ENCODE measurements at regions not wholly inside any gene's neighbourhood (a gene's known extent, or its start where the extent isn't known, plus 50 kb on each side); places are given as distances from the start of the nearest gene placed in this dataset.

DNA sequence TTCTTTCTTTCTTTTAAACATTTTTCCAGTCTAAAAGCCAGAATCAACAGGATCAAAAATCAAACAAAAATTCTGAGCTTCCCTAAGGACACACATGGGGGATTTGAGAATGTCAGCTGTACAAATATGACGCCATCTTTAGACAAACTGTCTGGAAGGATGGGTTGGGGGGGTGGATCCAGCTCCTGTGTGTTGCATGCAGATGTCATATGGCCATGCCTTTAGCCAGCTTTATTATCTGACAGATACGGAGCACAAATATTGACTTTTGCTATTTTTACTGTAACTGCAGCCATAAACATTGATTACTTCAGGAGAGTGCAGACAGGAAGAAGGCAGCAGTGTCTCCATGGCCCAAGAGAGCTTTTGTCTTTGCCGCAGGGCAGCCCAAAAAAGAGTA is 279.4 kb upstream of the ELAC2 start:
- no peaks in the 10 kb centered on the region for H3K27me3 ChIP-seq
- DNase-seq: no peak

DNA sequence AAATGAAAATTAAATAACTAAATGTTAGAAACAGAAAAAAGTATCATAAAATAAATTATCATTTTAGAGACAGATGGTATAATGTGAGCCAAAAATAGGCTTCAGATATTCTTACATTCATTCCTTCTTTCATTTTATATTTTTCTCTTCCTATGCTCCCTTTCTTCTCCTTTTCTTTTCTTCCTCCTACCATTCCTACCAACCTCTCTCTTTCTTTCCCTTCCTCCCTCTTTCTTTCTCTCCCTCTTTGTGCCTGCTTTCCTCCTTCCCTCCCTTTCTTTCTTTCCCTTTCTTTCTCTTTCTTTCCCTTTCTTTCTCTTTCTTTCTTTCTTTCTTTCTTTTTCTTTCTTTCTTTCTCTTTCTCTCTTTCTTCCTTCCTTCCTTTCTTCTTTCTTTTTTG is 275.6 kb upstream of the ELAC2 start:
- H3K27me3 ChIP-seq: no peaks in the 10 kb centered on the region
- H3K36me3 ChIP-seq: no peaks in the 10 kb centered on the region
- no peak overlapping the region for H3K4me3 ChIP-seq
- no peaks in the 10 kb centered on the region for H3K9me3 ChIP-seq
- no peak for DNase-seq

More for the DNA sequence above, 279.4 kb upstream of the ELAC2 start:
- no peaks in the 10 kb centered on the region for H3K9me3 ChIP-seq
- H3K4me3 ChIP-seq: no peak overlapping the region
- no peaks in the 10 kb centered on the region for H3K36me3 ChIP-seq

- no peaks in the 10 kb centered on the region for H3K36me3 ChIP-seq
- no peaks in the 10 kb centered on the region for H3K9me3 ChIP-seq
- DNase-seq: no peak
- H3K27me3 ChIP-seq: no peaks in the 10 kb centered on the region
- no peak overlapping the region for H3K4me3 ChIP-seq
Observed at GRCh38 chr17:13292291-13292690, 274.5 kb upstream of the ELAC2 start.

DNA sequence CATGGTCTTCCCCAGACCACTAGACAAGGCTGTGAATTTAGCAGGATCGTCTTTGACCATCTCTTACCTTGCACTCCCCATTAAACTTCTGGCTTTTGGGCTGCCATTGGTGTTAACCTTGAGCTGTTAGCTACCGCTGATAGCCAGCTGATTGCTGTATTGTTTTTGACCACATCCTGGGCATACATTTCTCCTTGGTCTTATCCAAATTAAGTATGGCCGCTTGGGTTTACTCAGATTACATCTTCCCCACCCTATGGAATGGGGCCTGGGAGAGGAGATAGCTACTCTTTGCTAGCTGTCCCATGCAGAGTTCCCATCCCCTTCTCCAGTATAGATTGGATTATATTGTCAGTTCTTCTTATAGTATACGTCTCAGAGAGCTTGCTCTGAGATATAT is 270.4 kb upstream of the ELAC2 start:
- H3K36me3 ChIP-seq: no peaks in the 10 kb centered on the region
- no peak for DNase-seq
- no peaks in the 10 kb centered on the region for H3K27me3 ChIP-seq
- no peaks in the 10 kb centered on the region for H3K9me3 ChIP-seq
- H3K4me3 ChIP-seq: no peak overlapping the region

GRCh38 chr17:13287226-13287625 is 269.4 kb upstream of the ELAC2 start:
- no peak for DNase-seq
- Histone ChIP-seq H3K4me3 (no peak overlapping the region), H3K27me3 (no peaks in the 10 kb centered on the region), H3K9me3 (no peaks in the 10 kb centered on the region), H3K36me3 (no peaks in the 10 kb centered on the region)

DNA sequence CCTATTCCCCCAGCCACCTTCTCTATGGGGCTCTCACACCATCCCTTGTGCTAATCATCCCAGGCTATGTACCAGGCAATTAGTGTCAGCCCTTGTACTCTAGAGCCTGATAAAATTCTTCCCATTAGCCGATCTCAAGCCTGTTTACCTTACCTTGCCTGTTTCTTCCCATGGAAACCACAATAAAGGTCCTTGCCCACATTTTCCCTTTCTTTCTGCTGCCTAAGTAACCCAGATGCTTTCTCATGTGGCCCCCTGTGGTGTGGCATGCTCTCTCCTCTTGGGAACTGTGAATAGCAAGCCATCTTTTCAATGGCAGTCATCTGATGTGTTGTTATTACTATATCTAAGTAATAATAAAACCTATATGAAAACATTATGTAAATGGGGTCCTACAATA is 265.8 kb upstream of the ELAC2 start:
- no peaks in the 10 kb centered on the region for H3K27me3 ChIP-seq

DNA sequence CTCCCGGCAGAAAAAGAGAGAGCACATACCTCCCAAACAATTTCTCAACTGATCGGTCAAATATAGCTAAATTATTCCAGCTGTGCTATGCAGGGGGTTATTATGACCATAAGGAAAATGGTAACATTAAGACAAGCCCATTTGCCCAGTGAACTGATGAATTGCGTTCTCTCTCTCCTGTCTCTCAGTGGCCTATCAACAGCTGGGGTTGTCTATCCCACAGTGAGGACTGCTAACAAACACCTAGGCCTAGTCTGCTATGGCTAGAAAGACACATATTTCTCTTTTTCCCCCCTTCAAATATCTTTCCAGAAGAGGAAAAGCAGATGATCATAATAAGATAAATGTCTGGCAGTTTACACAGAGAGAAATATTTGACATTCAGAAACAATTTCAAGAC is 263.8 kb upstream of the ELAC2 start:
- Histone ChIP-seq H3K36me3 (no peaks in the 10 kb centered on the region), H3K4me3 (no peak overlapping the region), H3K27me3 (no peaks in the 10 kb centered on the region), H3K9me3 (no peaks in the 10 kb centered on the region)
- DNase-seq: no peak

More for the DNA sequence above, 265.8 kb upstream of the ELAC2 start:
- no peaks in the 10 kb centered on the region for H3K9me3 ChIP-seq
- no peak overlapping the region for H3K4me3 ChIP-seq
- H3K36me3 ChIP-seq: no peaks in the 10 kb centered on the region
- no peak for DNase-seq

- Histone ChIP-seq H3K27me3 (no peaks in the 10 kb centered on the region), H3K9me3 (no peaks in the 10 kb centered on the region), H3K36me3 (no peaks in the 10 kb centered on the region), H3K4me3 (no peak overlapping the region)
- DNase-seq: no peak
Observed at GRCh38 chr17:13273806-13274205, 256.0 kb upstream of the ELAC2 start.

- H3K27me3 ChIP-seq: no peaks in the 10 kb centered on the region
- no peaks in the 10 kb centered on the region for H3K9me3 ChIP-seq
- no peaks in the 10 kb centered on the region for H3K36me3 ChIP-seq
- DNase-seq: no peak
- no peak overlapping the region for H3K4me3 ChIP-seq
Observed at GRCh38 chr17:13272296-13272695, 254.5 kb upstream of the ELAC2 start.

DNA sequence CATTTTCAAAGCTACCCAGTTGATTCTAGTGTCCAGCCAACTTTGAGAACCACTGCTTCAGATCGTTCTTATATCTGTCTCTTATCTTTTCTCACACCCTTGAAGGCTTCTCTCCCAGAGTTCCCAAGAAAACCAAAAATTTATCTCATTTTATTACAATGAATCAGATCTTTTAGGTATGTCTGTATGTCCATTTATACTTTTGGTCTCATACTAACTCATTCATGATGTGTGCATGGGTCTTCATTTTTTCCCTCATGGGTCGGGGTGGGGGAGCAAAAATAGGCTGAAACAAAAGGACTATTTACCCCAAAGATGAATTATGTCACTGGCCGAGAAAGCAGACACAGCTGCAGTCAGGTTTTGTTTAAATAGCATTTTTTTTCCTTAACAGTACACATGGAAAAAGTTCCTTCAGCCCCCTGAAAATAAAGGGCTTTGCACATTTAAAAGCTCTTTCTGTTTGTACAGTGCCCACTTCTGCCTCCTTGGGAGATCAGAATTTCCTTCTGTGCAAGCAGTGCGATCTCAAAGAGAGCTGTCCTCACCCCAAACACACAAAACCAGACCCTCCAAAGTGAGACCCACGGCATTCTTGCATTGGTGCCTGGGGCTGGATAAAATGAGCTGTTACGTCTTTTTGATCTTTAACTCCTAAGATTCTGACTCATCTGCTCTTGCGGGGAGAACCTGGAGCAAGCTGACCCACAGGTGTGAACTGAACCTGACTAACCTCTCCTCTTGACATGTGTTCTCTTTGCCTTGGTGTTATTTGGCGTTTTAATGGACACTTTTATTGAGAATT is 251.2 kb upstream of the ELAC2 start:
- H3K4me3 ChIP-seq: no peak overlapping the region
- no peak for DNase-seq
- H3K36me3 ChIP-seq: no peaks in the 10 kb centered on the region

GRCh38 chr17:13266606-13267005 is 248.8 kb upstream of the ELAC2 start:
- H3K36me3 ChIP-seq: no peaks in the 10 kb centered on the region
- no peaks in the 10 kb centered on the region for H3K9me3 ChIP-seq
- no peaks in the 10 kb centered on the region for H3K27me3 ChIP-seq
- H3K4me3 ChIP-seq: no peak overlapping the region
- no peak for DNase-seq

More for the DNA sequence above, 251.2 kb upstream of the ELAC2 start:
- no peaks in the 10 kb centered on the region for H3K9me3 ChIP-seq
- H3K27me3 ChIP-seq: no peaks in the 10 kb centered on the region

GRCh38 chr17:13265311-13265710 is 247.5 kb upstream of the ELAC2 start:
- no peaks in the 10 kb centered on the region for H3K27me3 ChIP-seq
- DNase-seq: no peak
- no peak overlapping the region for H3K4me3 ChIP-seq
- no peaks in the 10 kb centered on the region for H3K9me3 ChIP-seq
- no peaks in the 10 kb centered on the region for H3K36me3 ChIP-seq

GRCh38 chr17:13263746-13264145 is 245.9 kb upstream of the ELAC2 start:
- H3K4me3 ChIP-seq: no peak overlapping the region
- no peaks in the 10 kb centered on the region for H3K9me3 ChIP-seq
- H3K36me3 ChIP-seq: no peaks in the 10 kb centered on the region
- DNase-seq: no peak
- H3K27me3 ChIP-seq: no peaks in the 10 kb centered on the region

- Histone ChIP-seq H3K4me3 (no peak overlapping the region), H3K27me3 (no peaks in the 10 kb centered on the region), H3K36me3 (no peaks in the 10 kb centered on the region), H3K9me3 (no peaks in the 10 kb centered on the region)
- DNase-seq: no peak
Observed at GRCh38 chr17:13256545-13256944, 238.7 kb upstream of the ELAC2 start.

- DNase-seq: no peak
- no peaks in the 10 kb centered on the region for H3K27me3 ChIP-seq
Observed at GRCh38 chr17:13253733-13254410, 236.0 kb upstream of the ELAC2 start.

DNA sequence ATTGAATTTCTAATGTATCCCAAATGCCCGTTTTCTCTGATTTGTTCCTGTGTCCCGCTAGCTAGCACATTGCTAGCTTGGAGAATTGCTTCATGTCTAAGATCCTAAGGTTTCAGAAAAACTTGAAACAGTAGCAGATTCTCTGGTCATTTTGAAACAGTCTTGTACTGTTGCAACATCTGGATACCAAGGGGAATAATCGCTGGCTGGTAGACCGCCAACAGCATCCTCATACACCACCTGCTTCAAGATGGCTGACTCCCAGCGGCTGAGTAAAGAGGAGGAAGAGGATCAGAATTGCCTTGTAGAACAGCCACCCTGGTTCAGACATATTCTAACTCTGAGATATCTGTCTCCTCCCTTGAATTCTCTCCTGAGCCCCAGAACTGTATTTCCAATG is 226.7 kb upstream of the ELAC2 start:
- H3K9me3 ChIP-seq: no peaks in the 10 kb centered on the region
- no peak overlapping the region for H3K4me3 ChIP-seq
- H3K27me3 ChIP-seq: no peaks in the 10 kb centered on the region
- no peak for DNase-seq
- no peaks in the 10 kb centered on the region for H3K36me3 ChIP-seq

More at GRCh38 chr17:13253733-13254410, 236.0 kb upstream of the ELAC2 start:
- no peaks in the 10 kb centered on the region for H3K36me3 ChIP-seq
- H3K4me3 ChIP-seq: no peak overlapping the region
- H3K9me3 ChIP-seq: no peaks in the 10 kb centered on the region

GRCh38 chr17:13243585-13243984 is 225.8 kb upstream of the ELAC2 start:
- H3K27me3 ChIP-seq: no peaks in the 10 kb centered on the region
- H3K9me3 ChIP-seq: no peaks in the 10 kb centered on the region
- no peak for DNase-seq
- no peak overlapping the region for H3K4me3 ChIP-seq
- no peaks in the 10 kb centered on the region for H3K36me3 ChIP-seq

- no peak overlapping the region for H3K4me3 ChIP-seq
- H3K36me3 ChIP-seq: no peaks in the 10 kb centered on the region
- H3K9me3 ChIP-seq: no peaks in the 10 kb centered on the region
- DNase-seq: no peak
- H3K27me3 ChIP-seq: no peaks in the 10 kb centered on the region
Observed at GRCh38 chr17:13240851-13241250, 223.0 kb upstream of the ELAC2 start.
